ENCODE measurements at regions not wholly inside any gene's neighbourhood (a gene's known extent, or its start where the extent isn't known, plus 50 kb on each side); places are given as distances from the start of the nearest gene placed in this dataset.
"Not testable (repeated sequence)": the region's sequence is repeated elsewhere in the genome, so short reads cannot be mapped to it uniquely, and the experiment has no call there.

DNA sequence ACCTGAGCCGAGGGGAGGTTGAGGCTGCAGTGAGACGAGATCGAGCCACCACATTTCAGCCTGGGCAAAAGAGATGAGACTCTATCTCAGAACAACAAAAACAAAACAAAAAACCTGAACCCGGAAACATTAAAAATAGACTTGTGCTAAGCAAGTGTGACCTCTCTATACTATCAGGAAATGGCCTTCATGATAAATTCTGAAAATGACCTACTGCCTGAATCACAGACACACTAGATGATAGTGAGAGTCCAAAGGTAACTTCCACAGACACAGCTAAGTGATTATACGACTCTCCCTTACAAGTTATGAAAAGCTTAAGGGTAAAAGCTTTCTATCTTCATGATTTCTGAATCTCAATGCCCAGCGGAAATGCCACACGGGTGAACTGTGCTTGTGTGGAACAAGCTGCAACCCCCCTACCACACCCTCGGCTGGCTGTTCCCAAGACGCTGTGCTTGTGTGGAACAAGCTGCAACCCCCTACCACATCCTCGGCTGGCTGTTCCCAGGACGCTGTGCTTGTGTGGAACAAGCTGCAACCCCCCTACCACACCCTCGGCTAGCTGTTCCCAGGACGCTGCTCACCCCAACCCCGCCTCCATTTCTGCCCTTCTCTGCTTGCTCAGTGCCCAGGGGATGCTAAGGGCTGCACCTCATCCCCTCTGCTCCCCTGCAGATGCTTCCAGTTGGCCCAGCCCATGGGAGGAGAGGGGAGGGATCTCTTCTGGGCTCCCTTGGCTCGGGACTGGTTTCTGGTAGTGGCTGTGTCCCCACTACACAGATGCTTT is 56.2 kb upstream of the TNK2 start:
- TF ChIP-seq, protein P1, sequence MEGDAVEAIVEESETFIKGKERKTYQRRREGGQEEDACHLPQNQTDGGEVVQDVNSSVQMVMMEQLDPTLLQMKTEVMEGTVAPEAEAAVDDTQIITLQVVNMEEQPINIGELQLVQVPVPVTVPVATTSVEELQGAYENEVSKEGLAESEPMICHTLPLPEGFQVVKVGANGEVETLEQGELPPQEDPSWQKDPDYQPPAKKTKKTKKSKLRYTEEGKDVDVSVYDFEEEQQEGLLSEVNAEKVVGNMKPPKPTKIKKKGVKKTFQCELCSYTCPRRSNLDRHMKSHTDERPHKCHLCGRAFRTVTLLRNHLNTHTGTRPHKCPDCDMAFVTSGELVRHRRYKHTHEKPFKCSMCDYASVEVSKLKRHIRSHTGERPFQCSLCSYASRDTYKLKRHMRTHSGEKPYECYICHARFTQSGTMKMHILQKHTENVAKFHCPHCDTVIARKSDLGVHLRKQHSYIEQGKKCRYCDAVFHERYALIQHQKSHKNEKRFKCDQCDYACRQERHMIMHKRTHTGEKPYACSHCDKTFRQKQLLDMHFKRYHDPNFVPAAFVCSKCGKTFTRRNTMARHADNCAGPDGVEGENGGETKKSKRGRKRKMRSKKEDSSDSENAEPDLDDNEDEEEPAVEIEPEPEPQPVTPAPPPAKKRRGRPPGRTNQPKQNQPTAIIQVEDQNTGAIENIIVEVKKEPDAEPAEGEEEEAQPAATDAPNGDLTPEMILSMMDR (IDR thresholded peaks at IDR 0.05) = not testable (repeated sequence)
- not testable (repeated sequence) for TF ChIP-seq POLR2AphosphoS5 (IDR thresholded peaks at IDR 0.05)
